ENCODE measurements at regions not wholly inside any gene's neighbourhood (a gene's known extent, or its start where the extent isn't known, plus 50 kb on each side); places are given as distances from the start of the nearest gene placed in this dataset.
"Not testable (repeated sequence)": the region's sequence is repeated elsewhere in the genome, so short reads cannot be mapped to it uniquely, and the experiment has no call there.

DNA sequence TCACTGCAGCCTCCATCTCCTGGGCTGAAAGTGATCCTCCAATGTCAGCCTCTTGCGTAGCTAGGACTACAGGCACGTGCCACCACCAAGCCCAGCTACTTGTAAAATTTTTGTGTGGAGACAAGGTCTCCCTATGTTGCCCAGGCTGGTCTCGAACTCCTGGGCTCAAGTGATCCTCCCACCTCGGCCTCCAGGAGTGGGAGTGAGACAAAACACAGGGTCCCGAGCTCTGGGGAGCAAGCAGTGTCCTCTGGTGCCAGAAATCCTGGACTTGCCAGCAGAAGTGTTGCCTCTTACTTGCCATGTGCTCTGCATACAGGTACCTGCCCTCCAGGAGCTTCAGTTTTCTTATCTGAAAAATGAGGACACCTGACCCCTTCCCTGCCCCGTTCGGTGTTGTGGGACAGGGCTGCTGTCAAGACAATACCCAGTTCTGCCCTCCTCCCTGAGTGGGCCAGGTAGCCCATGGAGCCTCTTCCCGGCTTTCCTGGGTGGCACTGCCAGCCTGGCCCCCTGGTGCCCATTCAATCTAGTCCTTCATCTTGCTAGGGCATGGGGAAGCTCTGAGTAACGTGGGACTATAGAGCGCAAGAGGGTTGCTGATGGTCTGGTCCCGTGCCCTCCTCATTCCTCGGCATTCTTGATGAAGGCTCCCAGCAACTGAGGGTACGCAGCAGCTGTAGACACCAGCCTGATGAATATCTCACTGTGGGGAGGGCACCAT lies 164.6 kb downstream of the GOLGA6L4 start (continued):
- TF ChIP-seq, protein P1, sequence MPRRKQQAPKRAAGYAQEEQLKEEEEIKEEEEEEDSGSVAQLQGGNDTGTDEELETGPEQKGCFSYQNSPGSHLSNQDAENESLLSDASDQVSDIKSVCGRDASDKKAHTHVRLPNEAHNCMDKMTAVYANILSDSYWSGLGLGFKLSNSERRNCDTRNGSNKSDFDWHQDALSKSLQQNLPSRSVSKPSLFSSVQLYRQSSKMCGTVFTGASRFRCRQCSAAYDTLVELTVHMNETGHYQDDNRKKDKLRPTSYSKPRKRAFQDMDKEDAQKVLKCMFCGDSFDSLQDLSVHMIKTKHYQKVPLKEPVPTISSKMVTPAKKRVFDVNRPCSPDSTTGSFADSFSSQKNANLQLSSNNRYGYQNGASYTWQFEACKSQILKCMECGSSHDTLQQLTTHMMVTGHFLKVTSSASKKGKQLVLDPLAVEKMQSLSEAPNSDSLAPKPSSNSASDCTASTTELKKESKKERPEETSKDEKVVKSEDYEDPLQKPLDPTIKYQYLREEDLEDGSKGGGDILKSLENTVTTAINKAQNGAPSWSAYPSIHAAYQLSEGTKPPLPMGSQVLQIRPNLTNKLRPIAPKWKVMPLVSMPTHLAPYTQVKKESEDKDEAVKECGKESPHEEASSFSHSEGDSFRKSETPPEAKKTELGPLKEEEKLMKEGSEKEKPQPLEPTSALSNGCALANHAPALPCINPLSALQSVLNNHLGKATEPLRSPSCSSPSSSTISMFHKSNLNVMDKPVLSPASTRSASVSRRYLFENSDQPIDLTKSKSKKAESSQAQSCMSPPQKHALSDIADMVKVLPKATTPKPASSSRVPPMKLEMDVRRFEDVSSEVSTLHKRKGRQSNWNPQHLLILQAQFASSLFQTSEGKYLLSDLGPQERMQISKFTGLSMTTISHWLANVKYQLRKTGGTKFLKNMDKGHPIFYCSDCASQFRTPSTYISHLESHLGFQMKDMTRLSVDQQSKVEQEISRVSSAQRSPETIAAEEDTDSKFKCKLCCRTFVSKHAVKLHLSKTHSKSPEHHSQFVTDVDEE (CRISPR knock-in tag; IDR thresholded peaks at IDR 0.05), result no peak
- no peak for TF ChIP-seq ZC3H10 (CRISPR knock-in tag; IDR thresholded peaks at IDR 0.05)
- TF ChIP-seq TCF4 (CRISPR knock-in tag; IDR thresholded peaks at IDR 0.05; ENCODE audit: borderline replicate concordance), result no peak

DNA sequence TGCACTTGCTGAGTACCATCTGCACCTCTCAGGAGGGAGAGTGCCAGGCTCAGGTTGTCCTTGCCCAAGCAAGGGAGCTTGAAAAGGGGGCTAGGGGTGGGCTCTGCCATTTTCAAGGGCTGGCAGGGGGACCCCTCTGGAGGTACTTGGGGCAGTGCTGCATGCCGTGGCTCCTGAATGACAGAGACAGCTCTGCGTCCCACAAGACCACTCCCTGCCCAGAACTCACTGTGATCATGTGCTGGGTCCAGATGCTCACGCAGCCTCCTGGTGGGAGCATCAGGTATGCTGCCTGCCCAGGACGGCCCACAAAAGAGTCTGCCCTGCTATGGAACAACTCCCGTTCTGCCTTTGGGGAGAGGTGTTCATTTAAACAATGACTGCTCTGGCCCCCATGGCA lies 165.2 kb downstream of the GOLGA6L4 start:
- no peak for ATAC-seq
- no peak for TF ChIP-seq TOX (CRISPR knock-in tag; IDR thresholded peaks at IDR 0.05; ENCODE audit: borderline replicate concordance)
- no peak for TF ChIP-seq RARB (CRISPR knock-in tag; IDR thresholded peaks at IDR 0.05)
- TF ChIP-seq CSDC2 (CRISPR knock-in tag; IDR thresholded peaks at IDR 0.05), result no peak
- TF ChIP-seq, protein P2, sequence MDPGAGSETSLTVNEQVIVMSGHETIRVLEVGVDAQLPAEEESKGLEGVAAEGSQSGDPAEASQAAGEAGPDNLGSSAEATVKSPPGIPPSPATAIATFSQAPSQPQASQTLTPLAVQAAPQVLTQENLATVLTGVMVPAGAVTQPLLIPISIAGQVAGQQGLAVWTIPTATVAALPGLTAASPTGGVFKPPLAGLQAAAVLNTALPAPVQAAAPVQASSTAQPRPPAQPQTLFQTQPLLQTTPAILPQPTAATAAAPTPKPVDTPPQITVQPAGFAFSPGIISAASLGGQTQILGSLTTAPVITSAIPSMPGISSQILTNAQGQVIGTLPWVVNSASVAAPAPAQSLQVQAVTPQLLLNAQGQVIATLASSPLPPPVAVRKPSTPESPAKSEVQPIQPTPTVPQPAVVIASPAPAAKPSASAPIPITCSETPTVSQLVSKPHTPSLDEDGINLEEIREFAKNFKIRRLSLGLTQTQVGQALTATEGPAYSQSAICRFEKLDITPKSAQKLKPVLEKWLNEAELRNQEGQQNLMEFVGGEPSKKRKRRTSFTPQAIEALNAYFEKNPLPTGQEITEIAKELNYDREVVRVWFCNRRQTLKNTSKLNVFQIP (CRISPR knock-in tag; IDR thresholded peaks at IDR 0.05; ENCODE audit: borderline replicate concordance, low read depth), result no peak
- TF ChIP-seq, protein P1 (CRISPR knock-in tag; IDR thresholded peaks at IDR 0.05), result no peak
- no peak for TF ChIP-seq ZFP30 (CRISPR knock-in tag; IDR thresholded peaks at IDR 0.05)
- no peak for TF ChIP-seq PPARA (CRISPR knock-in tag; IDR thresholded peaks at IDR 0.05; ENCODE audit: borderline replicate concordance)
- no peak for TF ChIP-seq ZC3H10 (CRISPR knock-in tag; IDR thresholded peaks at IDR 0.05)
- no peak for TF ChIP-seq ISL1 (CRISPR knock-in tag; IDR thresholded peaks at IDR 0.05)
- no peak for TF ChIP-seq ZNF565 (CRISPR knock-in tag; conservative IDR thresholded peaks at IDR 0.05; ENCODE audit: low read depth)
- no peak for TF ChIP-seq ESRRG (CRISPR knock-in tag; IDR thresholded peaks at IDR 0.05)

DNA sequence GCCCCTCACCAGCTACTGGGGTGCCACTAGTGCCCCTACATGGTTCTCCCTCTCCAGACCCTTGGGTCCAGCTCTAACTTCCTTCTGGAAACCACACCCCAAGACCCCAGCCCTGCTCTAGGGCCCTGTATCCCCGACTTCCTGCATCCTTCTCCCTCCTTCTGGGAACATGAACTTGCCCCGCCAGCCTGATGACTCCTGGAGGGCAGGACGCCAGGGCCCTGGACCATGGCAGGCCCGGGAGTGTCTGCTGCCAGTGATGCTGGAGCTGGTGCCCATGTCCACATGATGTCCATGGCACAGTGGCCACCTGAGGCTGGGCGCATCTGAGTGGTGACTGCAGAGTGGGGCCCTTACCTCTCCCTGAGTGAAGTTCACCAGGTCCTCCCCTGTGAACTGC lies 165.9 kb downstream of the GOLGA6L4 start:
- not testable (repeated sequence) for ATAC-seq

DNA sequence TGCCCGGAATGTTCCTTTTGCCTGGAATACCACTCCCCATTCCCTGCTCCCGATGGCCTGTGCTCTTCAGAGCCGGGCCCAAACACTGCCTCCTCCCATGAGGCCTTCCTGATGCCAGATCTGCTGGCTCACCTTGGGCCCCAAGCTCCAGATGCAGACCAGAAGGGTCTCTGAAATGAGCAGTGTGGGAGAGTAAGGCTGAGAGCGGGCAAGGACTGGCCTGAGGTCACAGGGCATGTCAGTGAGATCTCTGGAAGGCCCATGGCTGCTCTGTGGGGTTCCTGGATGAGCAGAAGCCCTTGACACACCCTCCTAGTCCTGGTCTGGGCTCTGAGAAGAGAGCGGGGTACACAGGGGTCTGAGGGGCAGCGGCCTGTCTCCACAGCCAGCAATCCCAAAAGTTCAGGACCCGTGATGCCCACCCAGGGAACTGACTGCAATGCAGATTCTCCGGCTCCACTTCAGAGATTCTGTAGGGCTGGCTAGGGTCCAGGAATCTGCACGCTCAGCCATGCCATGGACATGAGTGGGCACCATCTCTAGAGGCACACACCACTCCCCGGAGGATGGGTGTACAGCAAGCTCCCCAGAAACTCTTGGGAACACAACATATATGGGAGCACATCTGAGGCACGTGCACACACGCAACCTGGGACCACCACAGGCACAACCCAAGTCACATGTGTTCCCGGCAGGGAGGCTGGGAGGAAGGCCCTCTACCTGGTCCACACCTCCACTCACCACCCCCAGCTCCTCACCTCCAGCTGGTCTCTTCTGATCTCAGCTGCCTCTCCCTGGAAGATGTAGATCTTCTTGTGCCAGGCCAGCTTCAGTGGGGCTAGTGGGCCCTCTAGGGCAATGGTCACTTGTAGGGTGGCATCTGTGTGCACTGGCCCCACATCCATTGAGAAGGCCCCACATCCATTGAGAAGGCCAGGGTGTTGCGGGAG lies 166.6 kb downstream of the GOLGA6L4 start:
- ATAC-seq, result not testable (repeated sequence)

DNA sequence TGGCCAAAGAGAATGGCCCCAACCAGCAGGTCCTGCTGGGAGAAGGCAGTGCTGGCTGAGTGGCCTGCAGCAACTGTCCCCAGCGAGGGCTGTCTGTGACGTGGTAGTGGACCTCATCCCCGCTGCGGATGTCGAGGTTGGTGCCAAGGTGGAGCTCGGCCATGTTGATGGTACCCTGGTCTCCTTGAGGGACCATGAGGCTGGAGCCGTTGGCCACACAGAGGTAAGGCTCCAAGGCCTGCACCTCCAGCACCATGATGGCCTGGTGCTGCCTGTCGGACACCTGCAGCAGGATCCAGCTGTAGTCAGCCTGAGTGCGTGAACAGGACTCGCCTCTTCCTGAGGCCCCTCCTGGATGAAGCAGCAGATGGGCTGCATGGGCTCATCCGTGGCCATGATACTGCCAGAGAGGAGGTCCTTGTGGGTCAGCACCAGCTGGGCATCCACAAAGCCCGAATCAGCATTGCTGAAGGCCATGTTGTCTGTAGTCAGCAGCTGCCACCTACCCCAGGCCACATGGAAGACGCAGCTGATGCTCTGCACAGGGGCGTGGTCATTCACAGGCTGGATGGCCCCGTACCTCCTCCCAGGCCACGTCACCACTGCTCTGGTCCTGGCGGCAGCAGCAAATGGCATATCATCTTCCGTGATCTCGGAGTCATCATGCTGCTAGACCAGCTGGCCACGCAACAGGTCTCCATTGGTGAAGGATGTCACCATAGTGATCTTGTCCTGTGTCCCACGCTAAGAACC lies 167.5 kb downstream of the GOLGA6L4 start:
- no peak for ATAC-seq
- TF ChIP-seq TCF4 (CRISPR knock-in tag; IDR thresholded peaks at IDR 0.05; ENCODE audit: borderline replicate concordance) (no peak), ZFP3 (CRISPR knock-in tag; IDR thresholded peaks at IDR 0.05) (no peak), BACH2 (CRISPR knock-in tag; IDR thresholded peaks at IDR 0.05; ENCODE audit: borderline replicate concordance) (no peak), ZNF70 (CRISPR knock-in tag; IDR thresholded peaks at IDR 0.05) (no peak), ISL1 (CRISPR knock-in tag; IDR thresholded peaks at IDR 0.05) (no peak), RARB (CRISPR knock-in tag; IDR thresholded peaks at IDR 0.05) (no peak), SNAI2 (CRISPR knock-in tag; IDR thresholded peaks at IDR 0.05) (no peak), ESRRG (CRISPR knock-in tag; IDR thresholded peaks at IDR 0.05) (no peak), ZC3H10 (CRISPR knock-in tag; IDR thresholded peaks at IDR 0.05) (no peak)
- TF ChIP-seq, protein P3, sequence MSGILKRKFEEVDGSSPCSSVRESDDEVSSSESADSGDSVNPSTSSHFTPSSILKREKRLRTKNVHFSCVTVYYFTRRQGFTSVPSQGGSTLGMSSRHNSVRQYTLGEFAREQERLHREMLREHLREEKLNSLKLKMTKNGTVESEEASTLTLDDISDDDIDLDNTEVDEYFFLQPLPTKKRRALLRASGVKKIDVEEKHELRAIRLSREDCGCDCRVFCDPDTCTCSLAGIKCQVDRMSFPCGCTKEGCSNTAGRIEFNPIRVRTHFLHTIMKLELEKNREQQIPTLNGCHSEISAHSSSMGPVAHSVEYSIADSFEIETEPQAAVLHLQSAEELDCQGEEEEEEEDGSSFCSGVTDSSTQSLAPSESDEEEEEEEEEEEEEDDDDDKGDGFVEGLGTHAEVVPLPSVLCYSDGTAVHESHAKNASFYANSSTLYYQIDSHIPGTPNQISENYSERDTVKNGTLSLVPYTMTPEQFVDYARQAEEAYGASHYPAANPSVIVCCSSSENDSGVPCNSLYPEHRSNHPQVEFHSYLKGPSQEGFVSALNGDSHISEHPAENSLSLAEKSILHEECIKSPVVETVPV (CRISPR knock-in tag; IDR thresholded peaks at IDR 0.05), result no peak
- TF ChIP-seq, protein P2 (CRISPR knock-in tag; IDR thresholded peaks at IDR 0.05; ENCODE audit: borderline replicate concordance, low read depth), result no peak
- TF ChIP-seq, protein P4, sequence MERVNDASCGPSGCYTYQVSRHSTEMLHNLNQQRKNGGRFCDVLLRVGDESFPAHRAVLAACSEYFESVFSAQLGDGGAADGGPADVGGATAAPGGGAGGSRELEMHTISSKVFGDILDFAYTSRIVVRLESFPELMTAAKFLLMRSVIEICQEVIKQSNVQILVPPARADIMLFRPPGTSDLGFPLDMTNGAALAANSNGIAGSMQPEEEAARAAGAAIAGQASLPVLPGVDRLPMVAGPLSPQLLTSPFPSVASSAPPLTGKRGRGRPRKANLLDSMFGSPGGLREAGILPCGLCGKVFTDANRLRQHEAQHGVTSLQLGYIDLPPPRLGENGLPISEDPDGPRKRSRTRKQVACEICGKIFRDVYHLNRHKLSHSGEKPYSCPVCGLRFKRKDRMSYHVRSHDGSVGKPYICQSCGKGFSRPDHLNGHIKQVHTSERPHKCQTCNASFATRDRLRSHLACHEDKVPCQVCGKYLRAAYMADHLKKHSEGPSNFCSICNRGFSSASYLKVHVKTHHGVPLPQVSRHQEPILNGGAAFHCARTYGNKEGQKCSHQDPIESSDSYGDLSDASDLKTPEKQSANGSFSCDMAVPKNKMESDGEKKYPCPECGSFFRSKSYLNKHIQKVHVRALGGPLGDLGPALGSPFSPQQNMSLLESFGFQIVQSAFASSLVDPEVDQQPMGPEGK (CRISPR knock-in tag; IDR thresholded peaks at IDR 0.05; ENCODE audit: borderline replicate concordance), result no peak
